Thyroid gland (tissue), 4 donors: ENCODE measurements at regions not wholly inside any gene's neighbourhood (a gene's known extent, or its start where the extent isn't known, plus 50 kb on each side); places are given as distances from the start of the nearest gene placed in this dataset.

Source experiments
- DNase-seq, 2 donors: peaks; one replicate each; pipeline ENCODE4 v3.0.0-alpha.2; 2019
- H3K27ac ChIP-seq, 3 donors: fragments of 200-600 bp; sonication (generic); 1 replicate in 2 of 3; 2 replicates in 1 of 3; pipeline ENCODE4 v1.5.1; 2016 to 2019; ENCODE audit warnings: mild to moderate bottlenecking in 1 of 3, moderate library complexity in 1 of 3
- H3K27me3 ChIP-seq: fragments of 200-600 bp; sonication (generic); one replicate; pipeline ENCODE4 v1.5.1; 2019
- H3K36me3 ChIP-seq, 2 donors: fragments of 200-600 bp; sonication (generic); one replicate each; pipeline ENCODE4 v1.5.1; 2016 to 2019
- H3K4me1 ChIP-seq, 2 donors: fragments of 200-600 bp; sonication (generic); one replicate each; pipeline ENCODE4 v1.5.1; 2017 to 2019
- H3K4me3 ChIP-seq, 3 donors: fragments of 200-600 bp; sonication (generic); replicated peaks in 1 of 3; 1 replicate in 2 of 3; 2 replicates in 1 of 3; pipeline ENCODE4 v1.5.1; 2016; ENCODE audit warnings: mild to moderate bottlenecking in 1 of 3
- H3K9me3 ChIP-seq: fragments of 200-600 bp; sonication (generic); one replicate; pipeline ENCODE4 v1.5.1; 2017
- CTCF ChIP-seq, 6 experiments: fragments of 200-600 bp in 3 of 6; fragments of 450-650 bp in 3 of 6; sonication (generic) in 3 of 6; IDR thresholded peaks; one replicate each; pipeline ENCODE4 v1.5.1; 2016 to 2019; ENCODE audit warnings: antibody characterized with exemption in 6 of 6, mild to moderate bottlenecking in 2 of 6, inconsistent platforms in 1 of 6, moderate library complexity in 1 of 6
- POLR2A ChIP-seq, 2 donors: fragments of 450-650 bp; IDR thresholded peaks; one replicate each; pipeline ENCODE4 v1.6.1; 2017; ENCODE audit warnings: antibody characterized with exemption in 2 of 2, mild to moderate bottlenecking in 2 of 2, moderate library complexity in 1 of 2
- WGBS, 2 donors: methylation state at CpG; one replicate each; pipeline ENCODE4 v1.1.5; 2017; 5-methylcytosine and 5-hydroxymethylcytosine counted together
- intact Hi-C: fragments of 100-400 bp; cut with DNase I; formaldehyde crosslinking; loops from one replicate; pipeline ENCODE4 v1.15.1; 2023

- no peaks in the 10 kb centered on the region for H3K36me3 ChIP-seq
- intact Hi-C loops = loop anchor here (10.0 kb wide), 1 partner anchor 397 kb away; no protein-coding TSS in a partner anchor
Observed at GRCh38 chr14:94697773-94698556, 71.9 kb downstream of the GSC start.

GRCh38 chr14:94696518-94696917 is 73.4 kb downstream of the GSC start:
- no peak for DNase-seq
- Histone ChIP-seq H3K27ac (no peak overlapping the region), H3K27me3 (no peaks in the 10 kb centered on the region), H3K9me3 (no peaks in the 10 kb centered on the region), H3K4me1 (no peaks in the 10 kb centered on the region), H3K4me3 (no peak overlapping the region), H3K36me3 (no peaks in the 10 kb centered on the region)
- intact Hi-C loops = loop anchor here (10.0 kb wide), 1 partner anchor 398 kb away; no protein-coding TSS in a partner anchor
- WGBS, 2 donors = 92 to 93% methylated on average over 7 of the region's 7 CpGs
- TF ChIP-seq CTCF (IDR thresholded peaks at IDR 0.05) = no peak
- no peak for TF ChIP-seq POLR2A (IDR thresholded peaks at IDR 0.05)

More at GRCh38 chr14:94697773-94698556, 71.9 kb downstream of the GSC start:
- no peaks in the 10 kb centered on the region for H3K9me3 ChIP-seq
- H3K4me1 ChIP-seq = no peaks in the 10 kb centered on the region
- H3K27ac ChIP-seq = no peak overlapping the region
- H3K27me3 ChIP-seq = no peaks in the 10 kb centered on the region
- TF ChIP-seq POLR2A (IDR thresholded peaks at IDR 0.05) = no peak
- no peak for TF ChIP-seq CTCF (IDR thresholded peaks at IDR 0.05)
- WGBS, 2 donors = 71 to 82% methylated on average over 12 of the region's 12 CpGs
- DNase-seq = no peak
- H3K4me3 ChIP-seq = no peak overlapping the region

DNA sequence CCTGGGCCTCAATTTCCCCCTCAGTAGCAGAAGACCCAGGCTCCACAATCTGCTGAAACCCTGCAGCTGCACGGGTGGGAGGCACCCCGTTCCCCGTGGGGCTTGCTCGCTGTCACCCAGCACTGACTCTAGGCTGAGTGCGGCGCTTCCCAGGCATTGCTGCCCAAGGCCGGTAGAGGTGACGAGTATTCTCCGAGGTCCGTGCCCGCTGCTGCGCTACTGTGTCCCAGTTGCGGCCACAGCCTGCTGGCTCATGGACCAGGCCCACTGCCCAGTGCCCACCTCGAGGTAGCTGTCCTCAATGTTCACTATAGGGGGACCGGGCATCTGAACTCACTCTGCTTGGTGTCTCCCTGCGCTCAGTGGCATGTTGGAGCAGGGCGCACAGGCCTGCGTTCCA is 74.7 kb downstream of the GSC start:
- Histone ChIP-seq H3K27ac (no peak overlapping the region), H3K4me3 (no peak overlapping the region), H3K36me3 (no peaks in the 10 kb centered on the region), H3K4me1 (no peaks in the 10 kb centered on the region), H3K9me3 (no peaks in the 10 kb centered on the region), H3K27me3 (no peaks in the 10 kb centered on the region)
- 93 to 95% methylated on average over 8 to 9 of the region's 18 CpGs for whole genome bisulfite sequencing, 2 donors
- no peak for TF ChIP-seq CTCF (IDR thresholded peaks at IDR 0.05)
- TF ChIP-seq POLR2A (IDR thresholded peaks at IDR 0.05) = no peak
- intact Hi-C loops = loop anchor here (10.0 kb wide), 1 partner anchor 400 kb away; no protein-coding TSS in a partner anchor
- DNase-seq = no peak

GRCh38 chr14:94691660-94692034 is 78.3 kb downstream of the GSC start:
- TF ChIP-seq POLR2A (IDR thresholded peaks at IDR 0.05) (no peak), CTCF (IDR thresholded peaks at IDR 0.05) (no peak)
- no peak overlapping the region for H3K4me3 ChIP-seq
- 85 to 90% methylated on average over 7 of the region's 7 CpGs for WGBS, 2 donors
- no peaks in the 10 kb centered on the region for H3K9me3 ChIP-seq
- intact Hi-C loops = loop anchor here (10.0 kb wide), 1 partner anchor 403 kb away; no protein-coding TSS in a partner anchor
- H3K27ac ChIP-seq = no peak overlapping the region
- no peaks in the 10 kb centered on the region for H3K36me3 ChIP-seq
- peaks cover 0 to 5% of the 10 kb centered on the region in 2 donors for H3K4me1 ChIP-seq
- no peaks in the 10 kb centered on the region for H3K27me3 ChIP-seq
- no peak for DNase-seq
